Hepatocyte (in vitro differentiated cells): ENCODE measurements at regions not wholly inside any gene's neighbourhood (a gene's known extent, or its start where the extent isn't known, plus 50 kb on each side); places are given as distances from the start of the nearest gene placed in this dataset.

Experiments used
- DNase-seq: peaks from one replicate; pipeline ENCODE4 v3.0.0-alpha.2; 2016; ENCODE audit warnings: low spot score
- H2AFZ ChIP-seq: fragments of 200-600 bp; sonication (generic); 2 replicates; pipeline ENCODE4 v1.6.0; 2016; ENCODE audit warnings: antibody characterized with exemption, mild to moderate bottlenecking
- H3K27ac ChIP-seq: fragments of 200-600 bp; sonication (generic); 2 replicates; pipeline ENCODE4 v1.5.1; 2016; ENCODE audit warnings: mild to moderate bottlenecking
- H3K27me3 ChIP-seq: fragments of 200-600 bp; sonication (generic); 2 replicates; pipeline ENCODE4 v1.6.1; 2016
- H3K36me3 ChIP-seq: fragments of 200-600 bp; sonication (generic); replicated peaks from 2 replicates; pipeline ENCODE4 v1.5.1; 2016; ENCODE audit warnings: low read depth; ENCODE audit not compliant: insufficient read depth
- H3K4me1 ChIP-seq: fragments of 200-600 bp; sonication (generic); 2 replicates; pipeline ENCODE4 v1.5.1; 2016; ENCODE audit warnings: mild to moderate bottlenecking, moderate library complexity; ENCODE audit not compliant: insufficient read depth
- H3K4me2 ChIP-seq: fragments of 200-600 bp; sonication (generic); 2 replicates; pipeline ENCODE4 v1.6.0; 2016
- H3K4me3 ChIP-seq: fragments of 200-600 bp; sonication (generic); 2 replicates; pipeline ENCODE4 v1.5.1; 2016; ENCODE audit warnings: mild to moderate bottlenecking
- H3K79me2 ChIP-seq: fragments of 200-600 bp; sonication (generic); 2 replicates; pipeline ENCODE4 v1.6.0; 2017; ENCODE audit warnings: mild to moderate bottlenecking
- H3K9me2 ChIP-seq: fragments of 200-600 bp; sonication (generic); replicated peaks from 2 replicates; pipeline ENCODE4 v1.6.0; 2017; ENCODE audit warnings: mild to moderate bottlenecking; ENCODE audit not compliant: insufficient read depth
- H3K9me3 ChIP-seq: fragments of 200-600 bp; sonication (generic); 2 replicates; pipeline ENCODE4 v1.5.1; 2016; ENCODE audit warnings: low read depth, mild to moderate bottlenecking
- H4K20me1 ChIP-seq: fragments of 200-600 bp; sonication (generic); 2 replicates; pipeline ENCODE4 v1.6.0; 2016; ENCODE audit warnings: mild to moderate bottlenecking; ENCODE audit not compliant: insufficient read depth, poor library complexity, severe bottlenecking
- EZH2 ChIP-seq: fragments of 200-600 bp; sonication (generic); IDR thresholded peaks from 2 replicates; pipeline ENCODE4 v1.6.1; 2016; ENCODE audit warnings: antibody characterized with exemption, mild to moderate bottlenecking, borderline replicate concordance
- EZH2phosphoT487 ChIP-seq: fragments of 200-600 bp; sonication (generic); IDR thresholded peaks from one replicate; pipeline ENCODE4 v1.6.1; 2018; ENCODE audit warnings: antibody characterized with exemption, mild to moderate bottlenecking, low read depth, moderate library complexity; ENCODE audit not compliant: unreplicated experiment, severe bottlenecking
- WGBS: methylation state at CpG from one replicate; pipeline ENCODE4 v1.1.6; 2016; ENCODE audit warnings: low lambda C conversion rate; ENCODE audit errors: missing lambda C conversion rate; 5-methylcytosine and 5-hydroxymethylcytosine counted together
- TF ChIP-seq, protein P1 (sequence below): fragments of 200-600 bp; sonication (generic); IDR thresholded peaks from 2 replicates; pipeline ENCODE4 v1.5.1; 2016; ENCODE audit warnings: antibody characterized with exemption, mild to moderate bottlenecking; ENCODE audit not compliant: poor library complexity

DNA sequence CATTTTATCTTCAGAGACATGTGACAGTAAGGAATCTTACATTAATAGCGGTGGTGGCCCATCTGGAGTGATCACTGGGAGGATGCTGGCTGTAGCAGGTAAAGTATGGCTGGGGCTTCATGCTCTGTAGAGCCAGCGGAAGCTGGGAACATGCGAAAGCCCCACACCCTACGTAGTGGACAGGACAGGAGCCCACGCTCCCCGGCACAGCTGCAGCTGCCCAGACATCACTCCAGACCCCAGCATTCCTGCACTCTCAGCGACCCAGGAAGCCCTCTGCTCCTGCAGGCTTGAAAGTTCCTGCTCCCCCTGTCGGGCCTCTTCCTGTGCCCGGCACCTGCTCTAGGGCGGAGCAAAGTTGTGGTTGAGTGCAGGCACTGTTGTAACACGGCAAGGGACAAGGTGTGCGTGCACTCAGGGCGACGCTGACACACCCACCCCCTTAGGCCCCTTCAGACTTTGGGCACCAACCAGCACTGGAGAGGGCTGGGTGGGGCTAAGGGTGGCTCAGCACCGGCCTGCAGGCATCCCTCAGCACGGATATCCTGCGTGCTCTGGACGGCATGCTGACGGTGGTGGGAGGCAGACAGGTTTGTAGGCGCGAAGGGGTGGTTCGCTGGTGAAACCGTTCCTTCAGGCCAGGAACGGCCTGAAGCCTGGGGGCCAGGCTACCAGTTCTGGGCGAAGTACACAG, 568.3 kb downstream of the FSCB start:
- Histone ChIP-seq H3K4me3 (no peak overlapping the region), H3K79me2 (no peaks in the 10 kb centered on the region), H3K4me2 (no peak overlapping the region), H3K36me3 (no peaks in the 10 kb centered on the region), H4K20me1 (no peaks in the 10 kb centered on the region), H3K9me2 (no peaks in the 10 kb centered on the region), H3K27me3 (no peaks in the 10 kb centered on the region), H3K9me3 (no peaks in the 10 kb centered on the region), H3K4me1 (no peaks in the 10 kb centered on the region), H3K27ac (no peak overlapping the region), H2AFZ (no peak overlapping the region)
- no peak for DNase-seq
- WGBS = 93% methylated on average over 24 of the region's 25 CpGs
- TF ChIP-seq, protein P1, sequence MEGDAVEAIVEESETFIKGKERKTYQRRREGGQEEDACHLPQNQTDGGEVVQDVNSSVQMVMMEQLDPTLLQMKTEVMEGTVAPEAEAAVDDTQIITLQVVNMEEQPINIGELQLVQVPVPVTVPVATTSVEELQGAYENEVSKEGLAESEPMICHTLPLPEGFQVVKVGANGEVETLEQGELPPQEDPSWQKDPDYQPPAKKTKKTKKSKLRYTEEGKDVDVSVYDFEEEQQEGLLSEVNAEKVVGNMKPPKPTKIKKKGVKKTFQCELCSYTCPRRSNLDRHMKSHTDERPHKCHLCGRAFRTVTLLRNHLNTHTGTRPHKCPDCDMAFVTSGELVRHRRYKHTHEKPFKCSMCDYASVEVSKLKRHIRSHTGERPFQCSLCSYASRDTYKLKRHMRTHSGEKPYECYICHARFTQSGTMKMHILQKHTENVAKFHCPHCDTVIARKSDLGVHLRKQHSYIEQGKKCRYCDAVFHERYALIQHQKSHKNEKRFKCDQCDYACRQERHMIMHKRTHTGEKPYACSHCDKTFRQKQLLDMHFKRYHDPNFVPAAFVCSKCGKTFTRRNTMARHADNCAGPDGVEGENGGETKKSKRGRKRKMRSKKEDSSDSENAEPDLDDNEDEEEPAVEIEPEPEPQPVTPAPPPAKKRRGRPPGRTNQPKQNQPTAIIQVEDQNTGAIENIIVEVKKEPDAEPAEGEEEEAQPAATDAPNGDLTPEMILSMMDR = no peak
- TF ChIP-seq EZH2 (no peak), EZH2phosphoT487 (no peak)

DNA sequence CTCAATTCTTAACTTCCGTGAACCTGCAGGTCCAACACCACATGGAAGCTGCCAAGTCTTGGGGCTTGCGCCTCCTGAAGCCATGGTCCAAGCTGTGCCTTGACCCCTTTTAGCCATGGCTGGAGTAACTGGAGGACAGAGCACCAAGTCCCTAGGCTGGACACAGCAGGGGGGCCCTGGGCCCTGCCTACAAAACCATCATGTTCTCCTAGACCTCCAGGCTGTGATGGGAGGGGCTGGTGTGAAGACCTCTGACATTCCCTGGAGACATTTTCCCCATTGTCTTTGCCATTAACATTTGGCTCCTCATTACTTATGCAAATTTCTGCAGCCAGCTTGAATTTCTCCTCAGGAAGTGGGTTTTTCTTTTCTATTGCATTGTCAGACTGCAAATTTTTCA, 570.1 kb downstream of the FSCB start:
- no peak overlapping the region for H2AFZ ChIP-seq
- no peak overlapping the region for H3K4me3 ChIP-seq
- 100% methylated on average over 2 of the region's 2 CpGs for WGBS
- no peaks in the 10 kb centered on the region for H3K27me3 ChIP-seq
- no peaks in the 10 kb centered on the region for H3K9me2 ChIP-seq
- no peak overlapping the region for H3K4me2 ChIP-seq
- DNase-seq = no peak
- no peaks in the 10 kb centered on the region for H4K20me1 ChIP-seq
- TF ChIP-seq, protein P1 = no peak
- TF ChIP-seq EZH2 (no peak), EZH2phosphoT487 (no peak)
- no peaks in the 10 kb centered on the region for H3K36me3 ChIP-seq
- H3K4me1 ChIP-seq = no peaks in the 10 kb centered on the region
- no peak overlapping the region for H3K27ac ChIP-seq
- no peaks in the 10 kb centered on the region for H3K9me3 ChIP-seq
- no peaks in the 10 kb centered on the region for H3K79me2 ChIP-seq

DNA sequence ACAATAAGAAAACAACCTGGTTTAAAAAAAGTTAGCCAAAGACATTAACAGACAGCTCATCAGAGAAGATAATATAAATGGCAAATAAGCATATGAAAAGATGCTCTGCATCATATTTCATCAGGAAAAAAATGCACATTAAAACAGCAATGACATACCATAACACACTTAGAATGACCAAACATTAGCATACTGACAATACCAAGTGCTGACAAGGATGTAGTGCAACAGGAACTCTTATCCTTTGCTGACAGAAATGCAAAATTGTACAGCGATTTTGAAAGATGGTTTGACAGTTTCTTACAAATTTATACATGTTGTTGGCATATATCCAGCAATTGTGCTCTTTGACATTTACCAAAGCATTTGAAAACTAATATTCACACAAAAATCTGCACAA, 573.0 kb downstream of the FSCB start:
- H3K4me1 ChIP-seq = no peaks in the 10 kb centered on the region
- no peaks in the 10 kb centered on the region for H4K20me1 ChIP-seq
- no peak for TF ChIP-seq EZH2
- TF ChIP-seq, protein P1 = no peak
- no peak for TF ChIP-seq EZH2phosphoT487
- H3K36me3 ChIP-seq = no peaks in the 10 kb centered on the region
- no peak overlapping the region for H3K4me2 ChIP-seq
- no peak overlapping the region for H3K27ac ChIP-seq
- H3K9me3 ChIP-seq = no peaks in the 10 kb centered on the region
- H3K9me2 ChIP-seq = no peaks in the 10 kb centered on the region
- no peak for DNase-seq
- no peak overlapping the region for H2AFZ ChIP-seq
- H3K4me3 ChIP-seq = no peak overlapping the region
- H3K79me2 ChIP-seq = no peaks in the 10 kb centered on the region
- 75% methylated on average over 1 of the region's 1 CpG for WGBS
- no peaks in the 10 kb centered on the region for H3K27me3 ChIP-seq
